Cerebellar nuclear complex (tissue), 1 donor: ENCODE measurements at regions not wholly inside any gene's neighbourhood (a gene's known extent, or its start where the extent isn't known, plus 50 kb on each side); places are given as distances from the start of the nearest gene placed in this dataset.
A peak's percentile ranks its signal among the peaks of the same experiment; 100 is the strongest.
"Not testable (repeated sequence)": the region's sequence is repeated elsewhere in the genome, so short reads cannot be mapped to it uniquely, and the experiment has no call there.

ENCODE experiments used
- DNase-seq, 2 experiments: peaks; one replicate each; lab custom pipeline; 2025; lab: John Stamatoyannopoulos, UW

DNA sequence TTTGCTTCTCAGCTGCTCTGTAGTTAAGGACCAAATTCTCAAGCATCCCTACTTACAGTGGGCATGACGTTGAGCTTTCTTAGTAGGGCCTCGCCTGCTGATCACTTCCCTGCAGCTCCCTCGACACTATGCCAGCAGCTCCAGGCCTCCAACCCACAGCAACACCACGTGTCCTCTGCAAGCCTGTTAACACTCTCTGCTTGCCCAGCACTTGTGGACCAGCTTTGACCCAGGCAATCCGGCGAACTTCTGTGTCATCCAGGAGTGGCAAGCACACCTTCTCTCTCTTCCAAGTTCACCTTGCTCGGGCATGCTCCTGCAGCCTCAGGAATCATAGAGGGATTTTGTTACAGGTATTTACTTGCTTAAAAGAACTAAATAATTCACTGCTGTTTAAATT lies 138.6 kb upstream of the FHL2 start:
- no peak for DNase-seq

DNA sequence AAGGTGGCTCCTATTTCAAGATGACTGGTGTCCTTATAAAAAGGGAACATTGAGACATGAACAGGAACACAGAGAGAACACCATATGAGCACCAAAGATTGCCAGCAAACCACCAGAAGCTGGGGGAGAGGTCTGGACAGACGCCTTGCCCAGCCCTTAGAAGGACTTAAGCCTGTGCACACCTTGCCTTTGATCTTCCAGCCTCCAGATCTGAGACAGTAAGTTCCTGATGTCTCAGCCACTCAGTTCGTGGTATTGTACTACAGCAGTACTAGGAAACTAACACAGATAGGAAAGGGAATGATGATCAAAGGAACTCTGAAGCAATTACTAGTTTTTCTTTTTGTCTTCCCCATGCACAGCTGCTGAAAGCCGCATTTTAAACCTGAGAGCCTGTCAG lies 137.3 kb upstream of the FHL2 start:
- DNase-seq = no peak

DNA sequence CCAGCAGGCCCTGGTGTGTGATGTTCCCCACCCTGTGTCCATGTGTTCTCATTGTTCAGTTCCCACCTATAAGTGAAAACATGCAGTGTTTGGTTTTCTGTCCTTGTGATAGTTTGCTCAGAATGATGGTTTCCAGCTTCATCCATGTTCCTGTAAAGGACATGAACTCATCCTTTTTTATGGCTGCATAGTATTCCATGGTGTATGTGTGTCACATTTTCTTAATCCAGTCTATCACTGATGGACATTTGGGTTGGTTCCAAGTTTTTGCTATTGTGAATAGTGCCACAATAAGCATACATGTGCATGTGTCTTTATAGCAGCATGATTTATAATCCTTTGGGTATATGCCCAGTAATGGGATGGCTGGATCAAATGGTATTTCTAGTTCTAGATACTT lies 130.4 kb upstream of the FHL2 start:
- DNase-seq = not testable (repeated sequence)

DNA sequence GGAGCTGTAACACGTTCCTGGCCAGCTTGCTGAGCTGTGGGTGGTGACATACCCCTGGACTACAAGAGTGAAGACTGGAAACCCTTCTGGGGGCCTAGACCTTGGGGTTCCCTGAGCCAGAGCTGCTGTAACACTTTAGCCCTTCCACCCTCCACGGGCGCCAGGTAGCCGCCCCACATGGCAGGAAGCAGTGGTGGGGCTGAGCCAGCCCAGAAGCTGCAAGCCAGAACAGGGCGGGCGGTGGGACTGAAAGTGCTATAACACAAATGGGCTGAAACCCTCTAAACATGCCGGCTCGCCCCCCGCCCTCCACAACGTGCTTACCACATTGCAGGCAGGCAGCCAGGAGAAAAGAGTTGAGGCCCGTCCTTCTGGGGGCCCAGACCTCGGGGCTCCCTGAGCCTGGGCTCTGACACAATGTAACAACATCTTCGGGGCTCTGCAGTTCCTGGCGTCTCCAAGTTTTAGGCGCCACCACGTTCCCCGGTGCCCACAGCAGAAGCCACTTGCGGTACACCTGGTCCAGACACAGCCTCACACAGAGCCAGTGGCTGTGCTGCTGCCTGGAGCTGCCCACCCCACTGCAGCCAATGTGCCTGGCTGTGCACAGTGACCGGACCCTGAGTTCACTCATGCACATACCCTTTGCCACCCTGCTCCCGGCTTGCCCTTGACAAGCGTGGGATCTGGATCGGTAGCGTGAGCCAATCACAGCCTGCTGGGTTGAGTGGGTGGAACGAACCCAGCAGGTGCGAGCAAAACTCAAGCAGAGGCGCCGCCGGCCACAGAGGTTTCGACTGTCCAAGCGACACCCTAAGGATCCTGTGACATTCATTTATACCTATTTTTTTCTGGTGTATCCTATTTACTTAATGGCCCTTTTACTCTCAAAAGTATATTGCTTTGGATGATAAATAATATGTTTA lies 127.4 kb upstream of the FHL2 start:
- no peak for DNase-seq

DNA sequence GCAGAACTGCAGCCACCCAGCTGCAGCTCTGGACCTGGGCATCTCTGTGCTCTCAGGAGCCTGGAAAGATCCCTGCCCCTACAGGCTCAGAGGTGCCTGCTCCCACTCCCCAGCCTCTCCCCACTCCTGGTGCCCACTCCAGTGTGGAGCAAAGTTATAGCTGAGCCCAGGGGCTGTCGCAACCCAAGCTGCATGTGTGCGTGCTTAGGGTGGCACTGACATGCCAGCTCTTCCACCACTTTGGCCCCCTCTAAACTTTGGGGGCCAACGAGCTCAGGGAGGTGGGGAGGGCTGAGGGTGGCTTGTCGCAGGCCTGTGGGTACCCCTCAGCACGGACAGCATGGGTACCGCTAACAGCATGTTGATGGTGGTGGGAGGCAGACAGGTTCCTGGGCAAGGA lies 126.3 kb upstream of the FHL2 start:
- no peak for DNase-seq

DNA sequence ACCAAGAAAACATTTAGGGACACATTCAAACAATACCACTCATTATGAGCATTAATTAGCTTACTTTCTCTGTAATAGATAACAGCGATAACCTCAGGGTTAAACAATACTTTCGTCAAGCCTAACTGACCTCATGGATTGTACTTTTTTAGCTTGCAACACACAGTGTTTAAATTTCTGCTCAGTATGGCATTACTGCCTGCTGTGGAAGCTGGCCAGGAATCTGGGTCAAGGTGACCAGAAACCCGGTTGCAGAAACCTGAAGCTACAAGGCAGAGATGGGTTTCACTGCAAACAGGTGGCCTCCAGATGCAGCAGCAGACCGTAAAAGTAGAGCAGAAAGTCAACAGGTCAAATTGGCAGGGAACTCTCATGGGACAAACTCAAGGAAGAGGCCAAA lies 123.8 kb upstream of the FHL2 start:
- DNase-seq = no peak

DNA sequence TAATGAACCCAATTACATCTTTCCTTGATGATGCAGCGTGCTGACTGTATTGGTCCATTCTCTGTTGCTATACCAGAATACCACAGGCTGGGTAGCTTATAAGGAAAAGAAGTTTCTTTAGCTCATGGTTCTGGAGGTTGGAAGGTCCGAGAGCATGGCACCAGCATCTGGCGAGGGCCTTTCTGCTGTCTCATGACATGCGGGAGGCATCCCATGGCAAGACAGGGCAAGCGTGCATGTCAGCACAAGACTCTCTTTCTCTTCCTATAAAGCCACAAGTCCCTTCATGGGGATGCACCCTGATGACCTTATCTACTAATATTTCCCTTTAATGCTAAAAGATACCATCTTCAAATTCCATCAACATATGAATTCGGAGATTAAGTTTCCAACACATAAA lies 122.8 kb upstream of the FHL2 start:
- DNase-seq = no peak

DNA sequence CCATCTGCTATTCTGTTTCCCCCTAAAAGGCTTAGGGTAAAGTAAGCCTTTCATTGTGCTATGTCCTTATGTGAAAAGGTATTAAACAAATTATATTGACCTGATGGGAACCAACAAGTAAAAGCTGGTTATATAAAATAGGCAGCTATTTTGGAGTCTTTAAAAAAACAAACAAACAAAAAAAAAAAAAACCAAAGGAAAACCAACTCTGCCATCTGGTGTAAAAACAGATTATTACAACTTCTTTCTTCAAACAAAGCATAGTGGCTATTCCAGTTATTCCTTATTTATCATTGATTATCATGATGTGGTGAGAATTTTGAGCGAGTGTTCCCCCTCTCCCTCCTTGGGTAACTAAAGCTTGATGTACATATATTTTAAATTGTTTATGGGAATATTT lies 122.3 kb upstream of the FHL2 start:
- peak in 1 of 2 experiments; percentile 15 for DNase-seq

DNA sequence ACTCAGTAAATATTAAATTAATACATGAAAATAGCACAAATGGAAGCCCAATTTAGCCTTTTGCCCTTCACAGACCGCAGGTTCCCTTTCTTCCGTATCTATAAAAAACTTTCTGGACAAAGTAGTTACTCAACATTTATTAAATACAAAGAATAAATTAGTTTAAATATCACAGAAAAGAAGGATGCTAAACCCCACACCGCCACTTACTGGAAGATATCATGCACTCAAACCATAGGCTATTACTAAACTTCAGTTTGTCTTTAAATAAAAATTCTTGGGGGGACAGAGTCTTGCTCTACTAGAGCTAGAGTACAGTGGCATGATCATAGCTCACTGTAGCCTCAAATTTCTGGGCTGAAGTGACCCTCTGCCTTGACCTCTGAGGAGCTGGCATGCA lies 120.7 kb upstream of the FHL2 start:
- DNase-seq = no peak

DNA sequence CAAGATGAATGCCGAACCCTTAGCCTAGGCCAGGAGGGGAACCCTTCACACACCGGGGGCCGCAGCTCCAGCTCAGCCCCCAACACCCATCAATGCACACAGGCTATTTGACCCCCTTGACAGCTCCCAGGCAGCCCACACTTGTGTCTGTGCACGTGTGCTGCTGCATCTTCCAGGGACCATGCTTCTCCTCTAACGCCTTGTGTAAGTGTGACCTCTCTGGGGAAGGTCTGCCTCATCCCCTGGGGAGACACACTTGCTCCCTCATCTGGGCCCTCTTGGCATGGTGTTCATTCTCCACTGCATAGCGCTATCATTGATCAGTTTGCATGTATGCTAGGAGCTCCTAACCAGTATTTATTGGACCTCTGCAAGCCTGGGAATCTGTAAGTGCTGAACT lies 120.0 kb upstream of the FHL2 start:
- DNase-seq = no peak

DNA sequence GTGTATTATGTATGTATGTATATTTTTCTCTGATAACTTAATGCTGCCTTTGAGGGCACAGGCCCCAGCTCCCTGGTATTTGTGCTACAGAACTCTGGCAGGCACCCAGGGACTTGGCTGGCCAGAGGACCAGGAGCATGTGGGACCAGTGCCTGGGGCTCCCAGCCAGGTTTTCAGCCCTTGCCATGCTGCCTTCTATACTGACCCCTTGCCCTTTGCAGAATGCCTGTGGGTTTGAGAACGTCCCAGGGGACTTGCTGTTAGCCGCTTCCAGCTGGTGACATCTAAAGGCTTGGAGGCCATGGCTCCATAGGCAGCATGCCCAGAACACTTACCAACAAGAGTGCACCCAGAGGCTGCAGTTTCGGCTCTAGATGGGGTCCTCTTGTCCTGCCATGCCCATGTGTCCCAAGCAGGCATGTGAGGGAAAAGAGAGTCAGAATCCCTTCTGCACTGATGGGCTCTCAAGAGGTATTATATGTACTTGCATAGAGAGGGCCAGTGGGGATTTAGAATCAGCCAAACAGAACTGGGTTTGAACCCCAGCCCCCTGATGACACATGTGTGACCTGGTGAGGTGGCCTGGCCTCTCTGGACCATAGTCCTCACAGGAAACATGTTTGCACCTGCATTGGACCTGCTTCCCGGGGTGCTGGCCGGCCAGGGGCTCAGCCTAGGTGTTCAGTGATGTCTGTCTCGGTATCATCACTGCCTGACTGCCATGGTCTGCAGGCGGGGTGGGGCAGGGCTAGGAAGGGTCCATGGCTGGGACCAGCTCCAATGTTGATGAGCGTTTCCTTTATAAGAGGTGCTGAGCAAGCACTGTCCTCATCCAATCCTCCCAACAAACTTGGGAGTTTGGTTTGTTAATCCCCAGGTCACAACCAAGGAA lies 119.2 kb upstream of the FHL2 start:
- peak; percentile 12 to 46 for DNase-seq

DNA sequence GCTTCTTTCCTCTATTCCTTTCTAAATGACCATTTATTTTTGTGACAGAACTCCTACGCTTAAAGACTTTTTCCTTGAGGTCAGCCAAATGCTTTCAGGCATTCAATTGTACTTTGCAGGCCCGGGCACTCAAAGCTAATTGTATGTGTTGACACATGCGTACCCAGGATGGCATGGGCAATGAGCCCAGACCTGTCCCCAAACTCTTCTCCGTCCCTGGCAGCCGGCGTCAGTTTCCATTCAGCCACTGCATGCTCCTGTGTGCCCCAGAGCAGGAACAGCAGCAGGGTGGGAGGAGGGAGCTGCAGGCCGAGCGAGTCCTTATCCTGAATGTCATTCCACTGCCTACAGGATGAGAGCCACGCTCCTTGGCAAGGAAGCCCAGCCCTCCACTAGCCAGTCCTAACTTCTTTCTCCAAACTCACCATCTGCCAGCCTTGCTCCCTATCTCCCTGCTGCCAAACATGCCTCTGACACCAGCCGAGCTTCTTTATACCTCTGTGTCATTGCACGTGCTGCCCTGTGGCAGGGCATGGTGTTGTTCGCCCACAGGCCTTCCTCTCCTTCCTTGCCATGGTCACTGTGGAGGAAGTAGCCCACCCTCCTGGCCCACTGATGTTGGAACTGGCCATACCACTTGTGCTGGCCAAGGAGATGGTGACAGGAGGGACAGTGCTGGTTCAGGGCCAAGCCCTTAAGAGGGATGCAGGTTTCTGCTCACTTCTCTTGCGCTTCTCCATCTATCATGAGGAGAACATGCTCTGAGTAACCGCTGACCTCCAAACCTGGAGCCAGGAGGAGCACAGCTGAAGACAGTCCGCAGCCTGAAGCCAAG lies 116.9 kb upstream of the FHL2 start:
- peak in 1 of 2 experiments; percentile 56 for DNase-seq

DNA sequence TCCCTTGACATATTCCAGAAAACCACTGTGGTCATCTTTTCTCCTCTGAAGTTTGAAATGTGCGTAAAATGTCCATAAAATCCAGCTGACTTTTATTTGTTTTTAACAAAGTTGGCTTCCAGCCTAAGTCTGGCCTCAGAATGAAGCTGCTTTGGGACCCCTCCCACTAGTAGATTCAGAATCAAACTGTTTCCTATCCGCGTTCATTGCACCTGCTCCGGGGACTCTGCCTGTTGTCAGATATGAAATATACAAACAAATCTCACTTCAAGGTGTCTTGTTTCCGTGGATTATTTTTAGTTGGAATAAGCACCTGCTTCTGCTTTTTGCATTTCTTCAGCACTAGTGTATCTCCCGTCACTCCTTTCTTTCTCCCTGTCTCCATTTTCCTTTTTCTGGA lies 115.7 kb upstream of the FHL2 start:
- no peak for DNase-seq

DNA sequence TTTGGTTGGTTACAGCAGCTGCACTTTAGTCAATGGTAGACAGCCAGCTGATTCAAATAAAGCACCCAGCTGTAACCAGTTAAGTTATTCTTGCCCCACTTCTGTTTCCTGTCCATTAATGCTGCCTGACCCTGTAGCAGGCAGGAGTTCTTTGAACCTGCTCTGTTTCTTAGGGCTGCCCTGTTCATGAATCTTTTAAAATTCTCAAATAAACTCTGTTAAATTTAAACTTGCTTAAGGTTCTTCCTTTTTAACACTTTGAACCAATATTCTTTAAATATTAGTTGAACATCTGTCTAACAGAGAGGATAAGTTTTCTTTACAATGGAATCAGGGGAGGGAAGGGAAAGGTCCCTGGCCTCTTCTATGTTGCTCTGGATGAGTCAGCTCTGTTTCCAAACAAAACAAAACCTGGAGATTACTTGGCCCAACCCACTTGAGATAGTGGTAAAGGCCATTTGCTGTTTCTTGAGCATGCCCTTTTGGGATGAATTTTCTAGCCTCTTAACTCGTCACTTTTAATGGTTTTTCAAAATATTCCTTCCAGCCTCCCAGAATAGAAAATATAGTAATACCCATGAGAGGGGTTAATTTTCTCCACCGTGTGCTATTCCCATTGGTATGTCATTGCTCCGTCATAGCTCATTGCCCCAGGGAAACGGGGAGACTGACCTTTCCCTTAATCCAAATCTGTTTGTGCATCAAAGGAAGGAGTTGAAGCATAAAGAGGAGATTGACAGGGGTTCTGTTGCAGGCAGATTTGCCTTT lies 112.1 kb upstream of the FHL2 start:
- no peak for DNase-seq

DNA sequence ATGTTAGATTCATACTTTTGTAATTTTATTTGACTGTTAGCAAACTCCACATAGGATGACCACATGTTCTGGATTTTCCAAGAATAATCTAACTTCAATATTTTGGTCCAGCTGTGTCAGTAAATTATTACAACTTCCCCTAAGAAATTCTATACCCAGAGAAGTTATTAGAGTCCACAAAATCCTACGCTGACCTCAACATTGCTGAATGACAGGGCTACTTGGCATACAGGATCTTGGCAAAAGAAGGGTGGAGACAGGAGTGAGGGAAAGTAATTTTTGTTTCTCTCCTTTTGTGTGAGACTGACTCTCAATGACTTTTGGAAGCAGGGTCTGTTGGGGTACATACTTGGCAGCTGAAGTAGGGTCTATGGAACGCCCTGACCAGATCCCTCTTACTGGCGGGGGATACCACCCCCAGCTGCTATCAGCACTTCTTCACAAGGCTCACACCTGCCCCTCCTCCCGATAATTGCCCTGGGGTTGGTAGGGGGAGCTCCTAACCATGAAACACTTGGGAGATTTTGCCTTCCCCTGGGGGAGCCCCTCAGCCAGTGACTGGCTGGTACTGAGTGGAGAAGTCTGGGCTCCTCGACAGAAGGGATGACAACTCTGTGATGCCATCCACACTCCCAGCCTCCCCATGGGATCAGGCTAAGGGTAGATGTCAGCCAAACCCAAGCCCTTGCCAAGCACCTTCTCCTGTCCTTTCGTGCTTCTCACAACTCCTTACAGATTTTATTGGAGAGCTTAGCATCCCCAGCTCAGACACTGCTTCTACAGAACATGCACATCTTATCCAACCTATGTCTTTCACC lies 110.6 kb upstream of the FHL2 start:
- no peak for DNase-seq

DNA sequence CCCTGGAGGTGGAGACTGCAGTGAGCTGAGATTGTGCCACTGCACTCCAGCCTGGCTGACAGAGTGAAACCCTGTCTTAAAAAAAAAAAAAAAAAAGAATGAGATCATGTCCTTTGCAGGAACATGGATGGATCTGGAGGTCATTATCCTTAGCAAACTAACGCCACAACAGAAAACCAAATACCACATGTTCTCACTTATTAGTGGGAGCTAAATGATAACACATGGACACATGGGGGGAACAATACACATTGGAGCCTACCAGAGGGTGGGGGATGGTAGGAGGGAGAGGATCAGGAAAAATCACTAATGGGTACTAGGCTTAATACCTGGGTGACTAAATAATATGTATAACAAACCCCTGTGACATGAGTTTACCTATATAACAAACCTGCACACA lies 108.0 kb upstream of the FHL2 start:
- DNase-seq = not testable (repeated sequence)

DNA sequence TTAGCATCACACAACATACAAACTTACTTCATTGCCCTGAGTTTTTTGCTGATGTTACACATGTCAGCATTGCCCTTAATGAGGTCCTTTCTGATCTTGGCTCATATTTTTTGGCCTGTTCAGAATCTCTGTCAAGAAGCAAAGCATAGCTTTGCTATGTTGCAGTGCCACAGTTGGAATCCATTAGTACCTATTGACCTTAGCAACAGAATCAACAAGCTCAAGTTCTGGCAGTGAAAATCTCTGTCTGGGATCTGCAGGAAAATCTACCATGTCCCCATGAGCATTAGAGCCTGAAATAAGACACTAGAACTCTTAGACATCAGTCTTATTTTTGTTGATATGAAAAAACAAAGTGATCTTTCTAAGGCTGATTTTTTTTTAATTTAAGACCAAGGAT lies 105.6 kb upstream of the FHL2 start:
- no peak for DNase-seq

DNA sequence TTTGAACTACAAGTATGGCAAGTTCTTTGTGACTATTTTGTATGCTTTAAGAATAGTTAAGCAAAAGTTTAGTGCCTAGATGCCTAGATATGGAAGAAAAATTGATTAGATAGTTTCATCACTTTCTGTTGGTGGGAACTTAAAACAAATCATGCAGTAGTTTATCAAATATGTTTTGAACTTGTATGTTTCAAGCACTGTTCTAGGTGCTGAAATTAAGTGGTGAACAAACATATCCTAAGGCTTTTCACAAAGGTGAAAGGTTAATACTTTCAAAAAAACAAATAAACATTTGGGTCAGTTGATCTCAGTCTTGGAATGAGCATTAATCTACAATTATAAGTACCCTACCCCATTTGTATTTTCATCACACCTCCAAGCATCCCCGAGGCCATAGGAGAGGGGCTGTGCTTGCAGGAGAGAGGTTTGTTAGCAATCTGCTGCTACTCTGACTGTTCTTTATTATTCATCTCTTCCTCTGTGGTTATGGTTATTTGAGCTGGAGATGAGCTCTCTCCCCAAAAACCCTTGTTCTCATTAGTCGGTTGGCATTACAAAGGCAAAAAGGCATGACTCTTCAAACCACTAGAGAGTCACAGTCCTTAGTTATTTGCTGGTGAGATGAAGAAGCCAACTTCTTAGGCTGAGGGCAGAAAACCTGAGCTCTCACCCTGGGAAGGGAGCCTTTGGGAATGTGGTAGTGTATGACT lies 103.9 kb upstream of the FHL2 start:
- no peak for DNase-seq

DNA sequence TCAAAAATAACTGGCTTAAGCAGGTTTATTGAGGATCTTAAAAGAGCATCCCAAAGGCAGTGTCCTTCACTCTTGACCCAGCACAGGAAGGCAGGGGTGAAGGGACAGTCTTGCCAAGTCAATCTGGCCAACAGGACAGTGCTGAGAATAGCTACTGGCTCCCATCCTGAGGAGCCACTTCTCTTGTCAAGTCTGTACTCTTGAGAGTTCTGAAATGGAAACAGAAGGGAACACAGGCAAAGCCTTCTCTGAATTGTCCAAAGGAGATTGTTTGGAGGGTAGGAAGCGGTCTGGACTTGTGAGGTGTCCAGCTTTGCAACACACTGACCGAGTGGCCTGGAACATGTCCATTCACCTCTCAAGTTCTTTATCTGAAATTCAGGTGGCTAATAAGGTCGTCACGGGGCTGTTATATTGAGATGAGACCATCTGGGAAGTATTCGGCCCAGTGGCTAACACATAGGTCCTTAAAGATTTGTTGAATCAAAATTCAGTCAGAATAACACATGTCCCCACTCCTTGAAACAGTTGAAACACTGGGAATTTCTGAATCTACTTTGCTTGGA lies 99.5 kb upstream of the FHL2 start:
- no peak for DNase-seq
